Endothelial cell of umbilical vein (primary cell): ENCODE measurements at regions not wholly inside any gene's neighbourhood (a gene's known extent, or its start where the extent isn't known, plus 50 kb on each side); places are given as distances from the start of the nearest gene placed in this dataset.

Experiments used
- BruUV-seq: library from RNA; stranded (reverse); fragments of 400-500 nt; replicated peaks from 2 replicates; lab custom pipeline; 2021; lab: Mats Ljungman, UMichigan
- CTCF ChIA-PET: fragments of 300-600, 350-600 bp; sonication (Branson Sonifier 250); formaldehyde crosslinking; loops from one replicate; lab custom pipeline; 2021; ENCODE audit warnings: antibody characterized with exemption, inconsistent platforms; lab: Charles Lee
- POLR2A ChIA-PET: fragments of 300-600, 350-600 bp; sonication (Branson Sonifier 250); formaldehyde crosslinking; loops from one replicate; lab custom pipeline; 2021; ENCODE audit warnings: antibody characterized with exemption, inconsistent platforms; lab: Charles Lee
- DNase-seq: peaks from one replicate; pipeline ENCODE4 v3.0.0-alpha.2; 2011; ENCODE audit warnings: low read depth, low spot score
- FAIRE-seq: peaks from 2 replicates; lab custom pipeline; 2011; peaks lifted over from hg19 to GRCh38; lab: Jason Lieb, UNC
- H2AFZ ChIP-seq: 2 replicates; pipeline ENCODE4 v1.6.0; 2012; ENCODE audit warnings: low read depth, low read length, control low read depth, inconsistent platforms
- H3K27ac ChIP-seq: 2 replicates; pipeline ENCODE4 v1.5.1; 2011; ENCODE audit warnings: low read depth, mild to moderate bottlenecking, control low read depth, low read length, moderate library complexity; ENCODE audit not compliant: insufficient read depth
- H3K27me3 ChIP-seq, 2 experiments: 2 replicates each; pipeline versions ENCODE4 v1.6.0 to v1.6.1; 2011; ENCODE audit warnings: low read length in 2 of 2, mixed read lengths in 1 of 2; ENCODE audit not compliant: control insufficient read depth in 2 of 2, insufficient read depth in 2 of 2
- H3K36me3 ChIP-seq, 2 experiments: 2 replicates in 1 of 2; 3 replicates in 1 of 2; pipeline ENCODE4 v1.5.1; 2011; ENCODE audit warnings: low read length in 2 of 2, mild to moderate bottlenecking in 1 of 2, moderate library complexity in 1 of 2; ENCODE audit not compliant: control insufficient read depth in 2 of 2, insufficient read depth in 2 of 2; ENCODE audit errors: extremely low read depth in 1 of 2
- H3K4me1 ChIP-seq: 3 replicates; pipeline ENCODE4 v1.5.1; 2011; ENCODE audit warnings: mild to moderate bottlenecking, low read length; ENCODE audit not compliant: control insufficient read depth, insufficient read depth; ENCODE audit errors: extremely low read depth
- H3K4me2 ChIP-seq: 2 replicates; pipeline ENCODE4 v1.6.1; 2011; ENCODE audit warnings: low read length, control low read depth, mixed read lengths; ENCODE audit not compliant: insufficient read depth
- H3K4me3 ChIP-seq, 3 experiments: fragments of 200-600 bp in 1 of 3; sonication (generic), shearing (Covaris generic) in 1 of 3; replicated peaks in 1 of 3; 2 replicates each; pipeline ENCODE4 v1.5.1; 2011 to 2016; ENCODE audit warnings: control low read depth in 3 of 3, low read length in 3 of 3, mild to moderate bottlenecking in 2 of 3, inconsistent platforms in 1 of 3, low read depth in 1 of 3, moderate library complexity in 1 of 3; ENCODE audit not compliant: insufficient read depth in 1 of 3
- H3K79me2 ChIP-seq: 2 replicates; pipeline ENCODE4 v1.6.0; 2012; ENCODE audit warnings: low read length, inconsistent platforms; ENCODE audit not compliant: control insufficient read depth, insufficient read depth
- H3K9ac ChIP-seq: replicated peaks from 2 replicates; pipeline ENCODE3; 2011; ENCODE audit warnings: low read length, control low read depth; ENCODE audit not compliant: insufficient read depth; ENCODE audit errors: extremely low read depth
- H3K9me1 ChIP-seq: replicated peaks from 3 replicates; pipeline ENCODE4 v1.6.0; 2011; ENCODE audit warnings: mild to moderate bottlenecking, low read length; ENCODE audit not compliant: control insufficient read depth, insufficient read depth; ENCODE audit errors: extremely low read depth
- H3K9me3 ChIP-seq: replicated peaks from 2 replicates; pipeline ENCODE4 v1.5.1; 2012; ENCODE audit warnings: low read length, inconsistent platforms; ENCODE audit not compliant: control insufficient read depth, insufficient read depth
- H4K20me1 ChIP-seq: replicated peaks from 2 replicates; pipeline ENCODE3; 2011; ENCODE audit warnings: mild to moderate bottlenecking, low read length; ENCODE audit not compliant: control insufficient read depth, insufficient read depth; ENCODE audit errors: extremely low read depth
- EZH2 ChIP-seq: IDR thresholded peaks from 2 replicates; pipeline ENCODE4 v1.6.1; 2012; ENCODE audit warnings: borderline replicate concordance, low read depth, mild to moderate bottlenecking, moderate library complexity, low read length, inconsistent platforms; ENCODE audit not compliant: severe bottlenecking
- FOS ChIP-seq: IDR thresholded peaks from 2 replicates; pipeline ENCODE4 v1.6.1; 2011; ENCODE audit warnings: mild to moderate bottlenecking, low read length, moderate library complexity, borderline replicate concordance; ENCODE audit not compliant: insufficient read depth
- GATA2 ChIP-seq: IDR thresholded peaks from 2 replicates; pipeline ENCODE4 v1.7.0; 2011; ENCODE audit warnings: low read depth, mild to moderate bottlenecking, moderate library complexity, mixed read lengths, low read length; ENCODE audit not compliant: insufficient read length, insufficient read depth
- JUN ChIP-seq: IDR thresholded peaks from 2 replicates; pipeline ENCODE4 v1.6.1; 2011; ENCODE audit warnings: borderline replicate concordance, low read depth; ENCODE audit not compliant: insufficient read length, insufficient read depth
- MYC ChIP-seq: IDR thresholded peaks from one replicate; pipeline ENCODE4 v1.6.1; 2011; ENCODE audit warnings: mild to moderate bottlenecking, low read depth, low read length
- POLR2A ChIP-seq: IDR thresholded peaks from 2 replicates; pipeline ENCODE4 v1.6.1; 2012; ENCODE audit warnings: low read depth, mild to moderate bottlenecking, control low read depth, low read length
- POLR2AphosphoS5 ChIP-seq: IDR thresholded peaks from 2 replicates; pipeline ENCODE4 v1.6.1; 2012; ENCODE audit warnings: low read depth, mild to moderate bottlenecking, control low read depth, low read length, moderate library complexity; ENCODE audit not compliant: insufficient read depth
- dilution Hi-C: fragments of 300-500 bp; cut with MboI; formaldehyde crosslinking; loops from one replicate; pipeline ENCODE4 v1.15.0; 2019; ENCODE audit warnings: low sequenced_read_pairs; ENCODE audit not compliant: extremely low pct_ligation_motif_present
- intact Hi-C: fragments of 100-400 bp; cut with micrococcal nuclease; formaldehyde crosslinking; loops from one replicate; pipeline ENCODE4 v1.10.0; 2022
- TF ChIP-seq, protein P1 (sequence below): IDR thresholded peaks from 2 replicates; pipeline ENCODE4 v1.6.1; 2011; ENCODE audit not compliant: insufficient read depth, insufficient read length
- TF ChIP-seq, protein P2 (sequence below), 2 donors: IDR thresholded peaks; 1 replicate in 1 of 2; 2 replicates in 1 of 2; pipeline ENCODE4 v1.5.1; 2011; ENCODE audit warnings: low read length in 2 of 2, mild to moderate bottlenecking in 2 of 2, moderate library complexity in 2 of 2, control low read depth in 1 of 2, inconsistent platforms in 1 of 2, low read depth in 1 of 2; ENCODE audit not compliant: insufficient read depth in 1 of 2; ENCODE audit errors: extremely low read depth in 1 of 2

DNA sequence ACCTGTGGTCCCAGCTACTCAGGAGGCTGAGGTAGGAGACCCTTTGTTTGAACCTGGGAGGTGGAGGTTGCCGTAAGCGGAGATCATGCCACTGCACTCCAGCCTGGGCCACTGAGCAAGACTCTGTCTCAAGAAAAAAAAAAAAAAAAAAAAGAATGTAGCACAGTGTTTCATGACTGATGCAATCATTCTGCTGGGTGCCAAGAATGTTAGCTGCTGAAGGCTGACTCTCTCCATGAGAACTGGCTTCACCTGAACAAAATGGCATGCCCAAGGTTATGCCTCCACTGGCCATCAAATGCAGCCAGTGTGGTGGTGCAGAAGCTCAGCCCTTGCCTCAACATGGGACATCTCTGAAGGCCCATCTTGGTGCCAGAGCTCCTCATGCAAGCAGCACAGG is 412.1 kb downstream of the ADAM29 start:
- ChIA-PET CTCF (no interaction called here), POLR2A (no interaction called here)
- no peak overlapping the region for H3K9ac ChIP-seq
- peaks cover 4% of the 10 kb centered on the region for H3K9me3 ChIP-seq
- no peaks in the 10 kb centered on the region for H3K4me1 ChIP-seq
- dilution Hi-C loops = no loop called here
- no peak overlapping the region for H3K4me3 ChIP-seq
- H2AFZ ChIP-seq = no peak overlapping the region
- H3K4me2 ChIP-seq = no peak overlapping the region
- no peak overlapping the region for H3K27ac ChIP-seq
- DNase-seq = no peak
- no peaks in the 10 kb centered on the region for H4K20me1 ChIP-seq
- no peak for TF ChIP-seq JUN
- no peak for TF ChIP-seq POLR2A
- TF ChIP-seq, protein P1, sequence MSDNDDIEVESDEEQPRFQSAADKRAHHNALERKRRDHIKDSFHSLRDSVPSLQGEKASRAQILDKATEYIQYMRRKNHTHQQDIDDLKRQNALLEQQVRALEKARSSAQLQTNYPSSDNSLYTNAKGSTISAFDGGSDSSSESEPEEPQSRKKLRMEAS = no peak
- TF ChIP-seq POLR2AphosphoS5 = no peak
- no peak for TF ChIP-seq MYC
- TF ChIP-seq GATA2 = no peak
- TF ChIP-seq, protein P2, sequence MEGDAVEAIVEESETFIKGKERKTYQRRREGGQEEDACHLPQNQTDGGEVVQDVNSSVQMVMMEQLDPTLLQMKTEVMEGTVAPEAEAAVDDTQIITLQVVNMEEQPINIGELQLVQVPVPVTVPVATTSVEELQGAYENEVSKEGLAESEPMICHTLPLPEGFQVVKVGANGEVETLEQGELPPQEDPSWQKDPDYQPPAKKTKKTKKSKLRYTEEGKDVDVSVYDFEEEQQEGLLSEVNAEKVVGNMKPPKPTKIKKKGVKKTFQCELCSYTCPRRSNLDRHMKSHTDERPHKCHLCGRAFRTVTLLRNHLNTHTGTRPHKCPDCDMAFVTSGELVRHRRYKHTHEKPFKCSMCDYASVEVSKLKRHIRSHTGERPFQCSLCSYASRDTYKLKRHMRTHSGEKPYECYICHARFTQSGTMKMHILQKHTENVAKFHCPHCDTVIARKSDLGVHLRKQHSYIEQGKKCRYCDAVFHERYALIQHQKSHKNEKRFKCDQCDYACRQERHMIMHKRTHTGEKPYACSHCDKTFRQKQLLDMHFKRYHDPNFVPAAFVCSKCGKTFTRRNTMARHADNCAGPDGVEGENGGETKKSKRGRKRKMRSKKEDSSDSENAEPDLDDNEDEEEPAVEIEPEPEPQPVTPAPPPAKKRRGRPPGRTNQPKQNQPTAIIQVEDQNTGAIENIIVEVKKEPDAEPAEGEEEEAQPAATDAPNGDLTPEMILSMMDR (IDR thresholded peaks at IDR 0.05; ENCODE audit: extremely low read depth in 1 of 2, insufficient read depth in 1 of 2, low read depth in 1 of 2, low read length in 2 of 2) = no peak
- no peak for TF ChIP-seq FOS
- TF ChIP-seq EZH2 = no peak
- H3K36me3 ChIP-seq = no peaks in the 10 kb centered on the region
- no peak for FAIRE-seq
- BruUV-seq = no TSS peak
- H3K79me2 ChIP-seq = no peaks in the 10 kb centered on the region
- intact Hi-C loops = no loop called here
- no peaks in the 10 kb centered on the region for H3K27me3 ChIP-seq
- no peaks in the 10 kb centered on the region for H3K9me1 ChIP-seq
